BE2C (cell line): ENCODE measurements at regions not wholly inside any gene's neighbourhood (a gene's known extent, or its start where the extent isn't known, plus 50 kb on each side); places are given as distances from the start of the nearest gene placed in this dataset.

Experiments
- DNase-seq: peaks from one replicate; pipeline ENCODE4 v3.0.0-alpha.2; 2020
- H3K27me3 ChIP-seq: fragments of 250-450 bp; sonication (Bioruptor Pico); 2 replicates; pipeline ENCODE4 v1.5.1; 2020; ENCODE audit warnings: mild to moderate bottlenecking
- H3K36me3 ChIP-seq: fragments of 250-450 bp; sonication (Bioruptor Pico); 2 replicates; pipeline ENCODE4 v1.5.1; 2020; ENCODE audit warnings: mild to moderate bottlenecking
- H3K4me1 ChIP-seq: fragments of 250-450 bp; sonication (Bioruptor Pico); 2 replicates; pipeline ENCODE4 v1.5.1; 2020
- H3K4me3 ChIP-seq: 2 replicates; pipeline ENCODE4 v1.5.1; 2011; ENCODE audit warnings: low read depth, low read length
- H3K9me3 ChIP-seq: fragments of 250-450 bp; sonication (Bioruptor Pico); 2 replicates; pipeline ENCODE4 v1.5.1; 2020
- CTCF ChIP-seq: IDR thresholded peaks from 2 replicates; pipeline ENCODE4 v1.5.1; 2012; ENCODE audit warnings: mild to moderate bottlenecking, low read depth, low read length

DNA sequence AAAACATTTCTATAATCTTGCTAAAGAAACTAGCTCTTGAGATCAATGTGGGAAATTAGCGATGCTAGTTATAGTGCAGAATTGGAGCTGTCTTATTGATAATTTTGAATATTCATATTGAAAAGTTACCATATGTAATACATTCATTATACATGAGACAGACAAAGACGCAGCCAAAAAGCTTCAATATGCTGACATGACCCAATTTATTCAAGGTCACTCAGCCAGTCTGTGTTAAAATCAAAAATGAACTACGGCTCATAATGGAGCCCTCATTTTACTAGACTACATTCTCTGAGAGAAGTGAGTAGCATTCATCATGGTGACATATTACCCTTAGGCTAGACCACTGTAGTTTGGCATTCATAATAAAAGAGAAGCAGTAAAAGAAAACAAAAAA lies 107.3 kb upstream of the GABRG2 start:
- no peaks in the 10 kb centered on the region for H3K36me3 ChIP-seq
- TF ChIP-seq CTCF, result no peak
- no peak overlapping the region for H3K4me3 ChIP-seq
- no peaks in the 10 kb centered on the region for H3K9me3 ChIP-seq
- no peaks in the 10 kb centered on the region; the same call in 1 of the 2 replicates for H3K4me1 ChIP-seq
- no peak for DNase-seq
- no peaks in the 10 kb centered on the region for H3K27me3 ChIP-seq

GRCh38 chr5:161966564-161966963 lies 101.0 kb upstream of the GABRG2 start:
- peak; percentile 85 for TF ChIP-seq CTCF
- peaks cover 13% of the 10 kb centered on the region for H3K4me1 ChIP-seq
- no peak for DNase-seq
- H3K27me3 ChIP-seq, result no peaks in the 10 kb centered on the region
- H3K4me3 ChIP-seq, result no peak overlapping the region
- H3K36me3 ChIP-seq, result no peaks in the 10 kb centered on the region
- no peaks in the 10 kb centered on the region for H3K9me3 ChIP-seq

DNA sequence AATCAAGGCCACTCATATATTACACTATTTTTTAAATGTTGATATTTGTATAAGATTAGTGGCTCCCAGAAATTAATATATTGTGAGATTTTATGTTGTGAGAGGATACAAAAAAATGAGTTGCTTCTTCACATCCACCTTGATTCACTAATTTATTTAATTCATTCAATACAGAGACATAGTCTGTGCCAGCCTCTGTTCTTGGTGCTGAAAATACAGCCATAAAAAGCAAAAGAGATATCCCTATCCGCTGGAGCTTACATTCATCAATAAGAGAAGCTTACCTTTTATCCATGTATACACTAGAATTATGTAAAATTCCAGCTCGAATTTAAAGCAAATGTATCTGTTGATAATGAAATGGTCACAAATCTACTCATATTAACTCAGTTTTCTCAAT lies 92.2 kb upstream of the GABRG2 start:
- Histone ChIP-seq H3K36me3 (no peaks in the 10 kb centered on the region), H3K4me1 (no peaks in the 10 kb centered on the region), H3K27me3 (no peaks in the 10 kb centered on the region), H3K9me3 (no peaks in the 10 kb centered on the region), H3K4me3 (no peak overlapping the region)
- no peak for DNase-seq
- TF ChIP-seq CTCF, result no peak

GRCh38 chr5:161988077-161988476 lies 79.5 kb upstream of the GABRG2 start:
- Histone ChIP-seq H3K4me3 (no peak overlapping the region), H3K36me3 (no peaks in the 10 kb centered on the region), H3K27me3 (no peaks in the 10 kb centered on the region), H3K9me3 (no peaks in the 10 kb centered on the region), H3K4me1 (peaks cover 34% of the 10 kb centered on the region)
- no peak for TF ChIP-seq CTCF
- DNase-seq, result no peak
